H9 (cell line): ENCODE measurements at regions not wholly inside any gene's neighbourhood (a gene's known extent, or its start where the extent isn't known, plus 50 kb on each side); places are given as distances from the start of the nearest gene placed in this dataset.

Experiments used
- DNase-seq: peaks from one replicate; pipeline ENCODE4 v3.0.0-alpha.2; 2017
- H2AFZ ChIP-seq: one replicate; pipeline ENCODE4 v1.6.1; 2013; ENCODE audit warnings: mild to moderate bottlenecking, low read length, control low read depth, moderate library complexity
- H2AK5ac ChIP-seq: 2 replicates; pipeline ENCODE4 v1.6.1; 2013; ENCODE audit warnings: low read length, control low read depth, mixed read lengths; ENCODE audit not compliant: insufficient read length
- H2BK120ac ChIP-seq: one replicate; pipeline ENCODE4 v1.6.1; 2013; ENCODE audit warnings: low read depth, mild to moderate bottlenecking, low read length, control low read depth, inconsistent platforms; ENCODE audit not compliant: poor library complexity, severe bottlenecking
- H2BK12ac ChIP-seq: 2 replicates; pipeline ENCODE4 v1.6.1; 2013; ENCODE audit warnings: low read length, control low read depth, mixed read lengths, low read depth; ENCODE audit not compliant: insufficient read length
- H2BK15ac ChIP-seq: 2 replicates; pipeline ENCODE4 v1.6.1; 2013; ENCODE audit warnings: low read depth, low read length, control low read depth
- H2BK20ac ChIP-seq: one replicate; pipeline ENCODE4 v1.6.1; 2013; ENCODE audit warnings: low read depth, mild to moderate bottlenecking, low read length, control low read depth, inconsistent platforms; ENCODE audit not compliant: poor library complexity, severe bottlenecking
- H2BK5ac ChIP-seq: 2 replicates; pipeline ENCODE4 v1.6.1; 2013; ENCODE audit warnings: low read length, control low read depth, mixed read lengths; ENCODE audit not compliant: insufficient read length
- H3K14ac ChIP-seq: 2 replicates; pipeline ENCODE4 v1.6.1; 2013; ENCODE audit warnings: low read length, control low read depth; ENCODE audit not compliant: insufficient read depth
- H3K18ac ChIP-seq: 2 replicates; pipeline ENCODE4 v1.6.1; 2013; ENCODE audit warnings: low read depth, mild to moderate bottlenecking, mixed read lengths, low read length, control low read depth; ENCODE audit not compliant: insufficient read length
- H3K23ac ChIP-seq: 2 replicates; pipeline ENCODE4 v1.6.1; 2013; ENCODE audit warnings: low read length, control low read depth, mixed read lengths, low read depth; ENCODE audit not compliant: insufficient read length
- H3K23me2 ChIP-seq: 2 replicates; pipeline ENCODE4 v1.6.1; 2013; ENCODE audit warnings: low read depth, mild to moderate bottlenecking, mixed read lengths, low read length, control low read depth; ENCODE audit not compliant: insufficient read length, poor library complexity, severe bottlenecking
- H3K27ac ChIP-seq: 2 replicates; pipeline ENCODE4 v1.5.1; 2013; ENCODE audit warnings: low read length, control low read depth, mixed read lengths, low read depth; ENCODE audit not compliant: insufficient read length
- H3K27me3 ChIP-seq: 2 replicates; pipeline ENCODE4 v1.6.1; 2013; ENCODE audit warnings: low read length, control low read depth, inconsistent platforms; ENCODE audit not compliant: insufficient read depth
- H3K4ac ChIP-seq: 2 replicates; pipeline ENCODE4 v1.6.1; 2013; ENCODE audit warnings: low read depth, mild to moderate bottlenecking, control low read depth, inconsistent platforms, low read length, moderate library complexity
- H3K4me1 ChIP-seq: 2 replicates; pipeline ENCODE4 v1.6.1; 2013; ENCODE audit warnings: low read length, control low read depth, inconsistent platforms; ENCODE audit not compliant: insufficient read depth
- H3K4me2 ChIP-seq: 2 replicates; pipeline ENCODE4 v1.6.1; 2013; ENCODE audit warnings: low read length, control low read depth, mixed read lengths; ENCODE audit not compliant: insufficient read length, insufficient read depth
- H3K56ac ChIP-seq: 2 replicates; pipeline ENCODE4 v1.6.1; 2013; ENCODE audit warnings: low read depth, mild to moderate bottlenecking, mixed read lengths, low read length, control low read depth; ENCODE audit not compliant: insufficient read length
- H3K79me1 ChIP-seq: 2 replicates; pipeline ENCODE4 v1.6.1; 2013; ENCODE audit warnings: low read depth, mild to moderate bottlenecking, moderate library complexity, low read length, control low read depth, inconsistent platforms; ENCODE audit not compliant: insufficient read depth, poor library complexity, severe bottlenecking
- H3K79me2 ChIP-seq: 2 replicates; pipeline ENCODE4 v1.6.1; 2013; ENCODE audit warnings: low read length, control low read depth, inconsistent platforms; ENCODE audit not compliant: insufficient read depth
- H3K9ac ChIP-seq: 2 replicates; pipeline ENCODE4 v1.6.1; 2013; ENCODE audit warnings: low read length, control low read depth, mixed read lengths; ENCODE audit not compliant: insufficient read length; ENCODE audit errors: extremely low read depth
- H3K9me3 ChIP-seq: one replicate; pipeline ENCODE4 v1.6.1; 2013; ENCODE audit warnings: low read depth, low read length, inconsistent platforms; ENCODE audit not compliant: control insufficient read depth
- H3T11ph ChIP-seq: one replicate; pipeline ENCODE4 v1.6.1; 2013; ENCODE audit warnings: mild to moderate bottlenecking, low read length, control low read depth, inconsistent platforms
- H4K20me1 ChIP-seq: one replicate; pipeline ENCODE4 v1.6.1; 2013; ENCODE audit not compliant: control insufficient read depth, insufficient read length, insufficient read depth
- H4K5ac ChIP-seq: 2 replicates; pipeline ENCODE4 v1.6.1; 2013; ENCODE audit warnings: low read depth, mild to moderate bottlenecking, mixed read lengths, low read length, control low read depth; ENCODE audit not compliant: insufficient read length
- H4K8ac ChIP-seq: replicated peaks from 2 replicates; pipeline ENCODE4 v1.6.1; 2013; ENCODE audit warnings: low read length, control low read depth, mixed read lengths, low read depth; ENCODE audit not compliant: insufficient read length
- H4K91ac ChIP-seq: 2 replicates; pipeline ENCODE4 v1.6.1; 2013; ENCODE audit warnings: low read depth, mild to moderate bottlenecking, moderate library complexity, mixed read lengths, low read length, control low read depth; ENCODE audit not compliant: insufficient read length
- H3K27ac Mint-ChIP-seq, 3 experiments: 2 replicates in 2 of 3; 3 replicates in 1 of 3; pipeline ENCODE4 v1.8.0; 2020 to 2021; ENCODE audit warnings: mixed read lengths in 3 of 3, mild to moderate bottlenecking in 1 of 3, moderate library complexity in 1 of 3
- H3K27me3 Mint-ChIP-seq: 2 replicates; pipeline ENCODE4 v1.8.0; 2021; ENCODE audit warnings: low read depth, mild to moderate bottlenecking, moderate library complexity, mixed read lengths
- H3K36me3 Mint-ChIP-seq, 3 experiments: 2 replicates in 2 of 3; 3 replicates in 1 of 3; pipeline ENCODE4 v1.8.0; 2020 to 2021; ENCODE audit warnings: low read depth in 3 of 3, mixed read lengths in 3 of 3; ENCODE audit not compliant: insufficient read depth in 1 of 3
- H3K4me1 Mint-ChIP-seq, 2 experiments: 2 replicates each; pipeline ENCODE4 v1.8.0; 2020; ENCODE audit warnings: mixed read lengths in 2 of 2
- H3K4me3 Mint-ChIP-seq, 2 experiments: 2 replicates in 1 of 2; 3 replicates in 1 of 2; pipeline ENCODE4 v1.8.0; 2020 to 2021; ENCODE audit warnings: mild to moderate bottlenecking in 2 of 2, mixed read lengths in 2 of 2, moderate library complexity in 1 of 2
- H3K9me3 Mint-ChIP-seq, 2 experiments: 2 replicates in 1 of 2; 3 replicates in 1 of 2; pipeline ENCODE4 v1.8.0; 2020; ENCODE audit warnings: mild to moderate bottlenecking in 2 of 2, mixed read lengths in 2 of 2, moderate library complexity in 1 of 2
- WGBS: extraction: QIAGEN DNeasy Blood & Tissue Kit; methylation state at CpG from one replicate; pipeline ENCODE4 v1.1.7; 2013; ENCODE audit warnings: missing lambda C conversion rate, low lambda C conversion rate, mixed read lengths; ENCODE audit not compliant: insufficient read length; ENCODE audit errors: extremely low coverage; 5-methylcytosine and 5-hydroxymethylcytosine counted together
- TF ChIP-seq, protein P1 (sequence below): fragments of 200-600 bp; sonication (generic); conservative IDR thresholded peaks from 3 replicates; pipeline ENCODE4 v1.8.0; 2021; ENCODE audit warnings: antibody characterized with exemption, mild to moderate bottlenecking

DNA sequence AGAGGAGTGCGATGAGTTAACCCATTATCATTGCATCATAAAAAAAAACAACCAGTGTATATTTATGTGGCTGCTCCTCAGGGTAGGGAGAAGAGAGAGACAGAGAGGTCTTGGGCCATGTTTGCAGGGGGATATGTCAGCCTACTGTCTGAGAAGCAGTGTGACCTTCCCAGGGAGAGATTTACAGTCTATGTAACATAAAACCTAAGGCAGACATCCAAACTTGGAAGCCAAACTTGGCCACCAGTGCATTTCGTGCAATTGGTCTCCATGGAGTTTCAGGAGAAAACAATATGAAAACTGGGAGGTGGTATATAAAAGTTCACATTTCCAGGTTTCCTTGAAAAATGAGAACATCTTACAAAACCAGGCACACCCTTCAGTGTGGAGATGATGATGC is 85.9 kb upstream of the CXCL12 start:
- no peak overlapping the region for H3K23ac ChIP-seq
- TF ChIP-seq, protein P1, sequence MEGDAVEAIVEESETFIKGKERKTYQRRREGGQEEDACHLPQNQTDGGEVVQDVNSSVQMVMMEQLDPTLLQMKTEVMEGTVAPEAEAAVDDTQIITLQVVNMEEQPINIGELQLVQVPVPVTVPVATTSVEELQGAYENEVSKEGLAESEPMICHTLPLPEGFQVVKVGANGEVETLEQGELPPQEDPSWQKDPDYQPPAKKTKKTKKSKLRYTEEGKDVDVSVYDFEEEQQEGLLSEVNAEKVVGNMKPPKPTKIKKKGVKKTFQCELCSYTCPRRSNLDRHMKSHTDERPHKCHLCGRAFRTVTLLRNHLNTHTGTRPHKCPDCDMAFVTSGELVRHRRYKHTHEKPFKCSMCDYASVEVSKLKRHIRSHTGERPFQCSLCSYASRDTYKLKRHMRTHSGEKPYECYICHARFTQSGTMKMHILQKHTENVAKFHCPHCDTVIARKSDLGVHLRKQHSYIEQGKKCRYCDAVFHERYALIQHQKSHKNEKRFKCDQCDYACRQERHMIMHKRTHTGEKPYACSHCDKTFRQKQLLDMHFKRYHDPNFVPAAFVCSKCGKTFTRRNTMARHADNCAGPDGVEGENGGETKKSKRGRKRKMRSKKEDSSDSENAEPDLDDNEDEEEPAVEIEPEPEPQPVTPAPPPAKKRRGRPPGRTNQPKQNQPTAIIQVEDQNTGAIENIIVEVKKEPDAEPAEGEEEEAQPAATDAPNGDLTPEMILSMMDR, result no peak
- no peaks in the 10 kb centered on the region for H3K9me3 ChIP-seq
- no peak overlapping the region for H4K5ac ChIP-seq
- no peak overlapping the region for H2AFZ ChIP-seq
- H3K56ac ChIP-seq, result no peak overlapping the region
- no peaks in the 10 kb centered on the region for H3K79me2 ChIP-seq
- no peak overlapping the region for H3K4ac ChIP-seq
- no peak overlapping the region for H3K9ac ChIP-seq
- WGBS, result no CpG with 5 or more reads among the region's 2 CpGs
- H2BK120ac ChIP-seq, result no peak overlapping the region
- H3K4me1 ChIP-seq, result no peaks in the 10 kb centered on the region
- DNase-seq, result no peak
- no peak overlapping the region for H3T11ph ChIP-seq
- no peak overlapping the region for H2BK15ac ChIP-seq
- no peaks in the 10 kb centered on the region for H3K27me3 ChIP-seq
- H3K18ac ChIP-seq, result no peak overlapping the region
- no peak overlapping the region for H3K4me2 ChIP-seq
- peaks cover 0 to under 1% of the 10 kb centered on the region in 2 experiments; a peak in 1 of 4 replicates for H3K4me1 Mint-ChIP-seq
- no peak overlapping the region for H2BK5ac ChIP-seq
- H2BK20ac ChIP-seq, result no peak overlapping the region
- no peak overlapping the region for H4K8ac ChIP-seq
- H3K27ac ChIP-seq, result no peak overlapping the region
- no peaks in the 10 kb centered on the region; the same call in none of the 2 replicates for H3K27me3 Mint-ChIP-seq
- H4K91ac ChIP-seq, result no peak overlapping the region
- no peak overlapping the region for H3K4me3 Mint-ChIP-seq
- H3K36me3 Mint-ChIP-seq, result no peaks in the 10 kb centered on the region; a peak in 1 of 7 replicates
- no peaks in the 10 kb centered on the region for H4K20me1 ChIP-seq
- no peak overlapping the region for H3K14ac ChIP-seq
- no peak overlapping the region; a peak in 1 of 7 replicates for H3K27ac Mint-ChIP-seq
- no peak overlapping the region for H2BK12ac ChIP-seq
- H3K23me2 ChIP-seq, result no peaks in the 10 kb centered on the region
- peaks cover 0 to 2% of the 10 kb centered on the region in 2 experiments; a peak in 2 of 5 replicates for H3K9me3 Mint-ChIP-seq
- H2AK5ac ChIP-seq, result no peak overlapping the region
- H3K79me1 ChIP-seq, result no peaks in the 10 kb centered on the region
